Chondrocyte (in vitro differentiated cells): ENCODE measurements at regions not wholly inside any gene's neighbourhood (a gene's known extent, or its start where the extent isn't known, plus 50 kb on each side); places are given as distances from the start of the nearest gene placed in this dataset.

ENCODE experiments used
- DNase-seq: peaks from one replicate; pipeline ENCODE4 v3.0.0; 2021; ENCODE audit warnings: mixed read lengths, low spot score
- H3K27ac Mint-ChIP-seq: one replicate; pipeline ENCODE4 v1.8.0; 2021; ENCODE audit warnings: mild to moderate bottlenecking, moderate library complexity, mixed read lengths; ENCODE audit not compliant: unreplicated experiment
- H3K27me3 Mint-ChIP-seq: 2 replicates; pipeline ENCODE4 v1.8.0; 2021; ENCODE audit warnings: low read depth, mixed read lengths
- H3K36me3 Mint-ChIP-seq: 2 replicates; pipeline ENCODE4 v1.8.0; 2021; ENCODE audit warnings: low read depth, mixed read lengths
- H3K4me1 Mint-ChIP-seq: 2 replicates; pipeline ENCODE4 v1.8.0; 2021; ENCODE audit warnings: low read depth, mild to moderate bottlenecking, mixed read lengths
- H3K4me3 Mint-ChIP-seq: one replicate; pipeline ENCODE4 v1.8.0; 2021; ENCODE audit warnings: mild to moderate bottlenecking, moderate library complexity, mixed read lengths; ENCODE audit not compliant: unreplicated experiment
- H3K9me3 Mint-ChIP-seq: 2 replicates; pipeline ENCODE4 v1.8.0; 2021; ENCODE audit warnings: low read depth, mixed read lengths
- CTCF ChIP-seq: fragments of 200-600 bp; sonication (generic); IDR thresholded peaks from 2 replicates; pipeline ENCODE4 v1.5.0; 2021; ENCODE audit warnings: antibody characterized with exemption, mild to moderate bottlenecking, moderate library complexity

GRCh38 chr20:24049081-24049480 lies 60.5 kb upstream of the GGTLC1 start:
- Mint-ChIP-seq H3K4me1 (no peaks in the 10 kb centered on the region), H3K27ac (no peak overlapping the region), H3K36me3 (no peaks in the 10 kb centered on the region), H3K9me3 (no peaks in the 10 kb centered on the region), H3K27me3 (no peaks in the 10 kb centered on the region), H3K4me3 (no peak overlapping the region)
- TF ChIP-seq CTCF = no peak
- DNase-seq = no peak

GRCh38 chr20:24048024-24048611 lies 59.5 kb upstream of the GGTLC1 start:
- Mint-ChIP-seq H3K9me3 (no peaks in the 10 kb centered on the region), H3K36me3 (no peaks in the 10 kb centered on the region), H3K4me1 (no peaks in the 10 kb centered on the region), H3K27me3 (no peaks in the 10 kb centered on the region), H3K4me3 (no peak overlapping the region), H3K27ac (no peak overlapping the region)
- no peak for TF ChIP-seq CTCF
- DNase-seq = no peak

- no peak overlapping the region for H3K27ac Mint-ChIP-seq
- H3K9me3 Mint-ChIP-seq = no peaks in the 10 kb centered on the region
- TF ChIP-seq CTCF = no peak
- no peak overlapping the region for H3K4me3 Mint-ChIP-seq
- no peaks in the 10 kb centered on the region for H3K27me3 Mint-ChIP-seq
- H3K36me3 Mint-ChIP-seq = no peaks in the 10 kb centered on the region
- DNase-seq = no peak
- no peaks in the 10 kb centered on the region for H3K4me1 Mint-ChIP-seq
Observed at GRCh38 chr20:24046888-24047287, 58.3 kb upstream of the GGTLC1 start.

- H3K36me3 Mint-ChIP-seq = no peaks in the 10 kb centered on the region
- H3K4me3 Mint-ChIP-seq = no peak overlapping the region
- no peaks in the 10 kb centered on the region for H3K27me3 Mint-ChIP-seq
- TF ChIP-seq CTCF = no peak
- H3K9me3 Mint-ChIP-seq = no peaks in the 10 kb centered on the region
- H3K4me1 Mint-ChIP-seq = no peaks in the 10 kb centered on the region
- no peak for DNase-seq
- H3K27ac Mint-ChIP-seq = no peak overlapping the region
Observed at GRCh38 chr20:24045621-24046318, 57.2 kb upstream of the GGTLC1 start.

GRCh38 chr20:24043294-24043693 lies 54.7 kb upstream of the GGTLC1 start:
- no peak for TF ChIP-seq CTCF
- Mint-ChIP-seq H3K9me3 (no peaks in the 10 kb centered on the region), H3K36me3 (no peaks in the 10 kb centered on the region), H3K4me1 (no peaks in the 10 kb centered on the region), H3K27me3 (no peaks in the 10 kb centered on the region), H3K27ac (no peak overlapping the region), H3K4me3 (no peak overlapping the region)
- no peak for DNase-seq
